SH-SY5Y (cell line): ENCODE measurements at regions not wholly inside any gene's neighbourhood (a gene's known extent, or its start where the extent isn't known, plus 50 kb on each side); places are given as distances from the start of the nearest gene placed in this dataset.

Experiments
- GATA2 ChIP-seq: IDR thresholded peaks from 2 replicates; pipeline ENCODE4 v1.6.1; 2011; ENCODE audit warnings: mild to moderate bottlenecking, low read depth, low read length
- GATA3 ChIP-seq: IDR thresholded peaks from 2 replicates; pipeline ENCODE4 v1.6.1; 2011; ENCODE audit warnings: low read depth, mild to moderate bottlenecking, low read length, moderate library complexity

DNA sequence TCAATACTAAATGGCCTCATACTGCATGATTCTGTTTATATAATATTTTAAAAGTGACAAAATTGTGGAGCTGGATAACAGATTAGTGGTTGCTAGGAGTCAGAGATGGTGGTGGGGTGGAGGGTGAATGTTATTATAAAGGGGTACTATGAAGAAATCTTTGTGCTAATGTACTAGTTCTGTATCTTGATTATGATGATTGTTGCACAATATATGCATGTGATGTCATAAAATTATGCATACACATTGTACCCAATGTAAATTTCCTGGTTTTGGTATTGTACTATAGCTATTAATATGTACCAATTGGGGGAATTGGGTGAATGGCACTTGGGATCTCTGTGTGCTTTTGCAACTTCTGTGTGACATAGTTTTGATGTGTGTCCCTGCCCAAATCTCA lies 112.2 kb downstream of the TMEM26 start:
- TF ChIP-seq GATA2 (no peak), GATA3 (no peak)
